Embryonic facial prominence (tissue), 1 donor: ENCODE measurements at regions not wholly inside any gene's neighbourhood (a gene's known extent, or its start where the extent isn't known, plus 50 kb on each side); places are given as distances from the start of the nearest gene placed in this dataset.

Experiments used
- DNase-seq: peaks from one replicate; pipeline ENCODE4 v3.0.0-alpha.2; 2016; ENCODE audit errors: extremely low spot score

DNA sequence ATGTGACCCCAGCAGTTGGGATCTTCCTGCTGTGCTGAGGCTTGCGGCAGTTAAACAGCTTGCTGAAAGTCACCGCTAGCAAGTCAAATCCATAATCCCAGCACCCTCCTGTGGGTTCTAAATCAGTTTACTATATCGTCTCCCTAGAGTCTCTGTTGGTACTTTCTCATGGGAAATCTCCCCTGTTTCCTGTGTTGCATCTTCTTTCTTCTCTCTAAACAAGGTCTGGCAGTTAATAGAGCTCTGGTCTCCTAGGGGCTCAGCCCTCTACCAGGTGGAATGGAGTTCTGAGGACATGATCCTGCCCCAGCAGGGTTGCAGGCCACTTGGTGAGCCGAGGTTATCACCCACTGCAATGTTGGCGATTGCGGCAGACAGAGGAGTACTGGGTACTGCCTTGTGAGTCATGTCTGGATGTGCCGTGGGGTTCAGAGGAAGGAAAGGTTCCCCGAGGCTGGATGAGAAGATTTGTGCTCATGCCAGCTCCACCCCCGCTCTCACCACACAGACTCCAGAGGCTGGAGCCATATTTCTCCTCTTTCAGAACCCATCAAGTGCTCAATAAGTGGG is 59.4 kb upstream of the SIX2 start:
- DNase-seq = no peak

DNA sequence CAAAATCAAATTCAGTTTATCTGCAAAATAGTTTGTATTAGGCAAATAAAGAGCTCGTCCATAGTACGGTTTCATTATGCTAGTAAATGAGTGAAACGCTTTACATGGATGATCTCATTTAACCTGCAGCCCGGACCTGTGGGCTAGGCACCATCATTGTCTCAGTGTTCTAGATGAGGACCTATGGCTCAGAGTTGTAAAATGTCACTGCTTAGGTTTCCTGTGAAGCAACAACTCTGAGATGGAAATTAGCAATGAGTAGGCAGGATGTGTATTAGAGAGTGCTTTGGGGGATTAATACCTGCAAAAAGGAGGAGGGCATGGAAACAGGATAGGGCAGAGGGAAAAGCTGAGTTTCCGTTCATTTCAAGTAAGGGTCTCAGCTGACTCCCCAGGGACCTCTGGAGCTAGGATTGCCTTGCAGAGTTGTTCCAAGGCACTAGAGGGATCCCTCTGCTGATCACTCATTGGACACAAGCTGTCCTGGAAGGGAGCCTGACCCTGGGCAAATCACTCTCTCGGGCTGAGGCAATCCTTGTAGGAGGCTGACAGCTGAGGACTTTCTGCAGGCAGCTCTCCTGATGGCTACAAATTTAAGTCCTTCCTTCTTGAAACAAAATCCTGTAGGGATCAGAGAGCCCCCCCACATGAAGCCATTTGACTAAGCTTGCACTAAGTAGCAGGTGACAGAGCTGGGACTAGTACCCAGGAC is 58.8 kb upstream of the SIX2 start:
- no peak for DNase-seq
